ENCODE measurements at regions not wholly inside any gene's neighbourhood (a gene's known extent, or its start where the extent isn't known, plus 50 kb on each side); places are given as distances from the start of the nearest gene placed in this dataset.

DNA sequence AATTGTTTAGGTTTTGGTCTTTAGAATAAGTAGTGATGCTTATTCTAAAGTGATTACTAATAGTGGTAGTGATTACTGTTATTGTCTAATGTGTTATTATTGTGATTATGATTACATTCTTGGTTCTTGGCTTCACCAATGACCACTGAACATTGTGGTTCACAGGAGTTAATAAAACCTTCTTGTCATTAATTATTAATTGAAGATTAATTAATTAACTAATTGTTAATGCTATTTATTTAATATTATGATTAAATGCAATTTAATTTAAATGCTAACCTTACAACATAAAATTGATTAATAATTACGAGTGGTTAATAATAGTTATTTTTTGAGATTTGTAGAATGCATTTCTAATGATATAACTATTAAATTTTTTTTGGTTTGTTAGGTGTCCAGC lies 747.7 kb upstream of the POM121L12 start:
- intact Hi-C loops (cut with DNase I), result no loop called here
- DNase-seq, result no peak
- WGBS, 2 donors, result 88 to 90% methylated on average over 1 of the region's 1 CpG
- Histone ChIP-seq H3K27me3 (no peaks in the 10 kb centered on the region), H3K4me3 (no peak overlapping the region), H3K4me1 (no peaks in the 10 kb centered on the region), H3K36me3 (no peaks in the 10 kb centered on the region), H3K9me3 (no peaks in the 10 kb centered on the region), H3K27ac (no peak overlapping the region)
- no peak for TF ChIP-seq CTCF (IDR thresholded peaks at IDR 0.05)
- no peak for TF ChIP-seq POLR2A (IDR thresholded peaks at IDR 0.05)
- TF ChIP-seq POLR2AphosphoS5 (IDR thresholded peaks at IDR 0.05), result no peak
- TF ChIP-seq EP300 (IDR thresholded peaks at IDR 0.05), result no peak

GRCh38 chr7:52285689-52286088 lies 749.7 kb upstream of the POM121L12 start:
- H3K36me3 ChIP-seq, result no peaks in the 10 kb centered on the region
- no peak overlapping the region for H3K27ac ChIP-seq
- no peaks in the 10 kb centered on the region for H3K4me1 ChIP-seq
- TF ChIP-seq CTCF (IDR thresholded peaks at IDR 0.05) (no peak), EP300 (IDR thresholded peaks at IDR 0.05) (no peak), POLR2A (IDR thresholded peaks at IDR 0.05) (no peak), POLR2AphosphoS5 (IDR thresholded peaks at IDR 0.05) (no peak)
- no peak overlapping the region for H3K4me3 ChIP-seq
- no peaks in the 10 kb centered on the region for H3K9me3 ChIP-seq
- no peak for DNase-seq
- intact Hi-C loops (cut with DNase I), result no loop called here
- H3K27me3 ChIP-seq, result no peaks in the 10 kb centered on the region
- 44 to 67% methylated on average over 2 of the region's 2 CpGs for WGBS, 2 donors

DNA sequence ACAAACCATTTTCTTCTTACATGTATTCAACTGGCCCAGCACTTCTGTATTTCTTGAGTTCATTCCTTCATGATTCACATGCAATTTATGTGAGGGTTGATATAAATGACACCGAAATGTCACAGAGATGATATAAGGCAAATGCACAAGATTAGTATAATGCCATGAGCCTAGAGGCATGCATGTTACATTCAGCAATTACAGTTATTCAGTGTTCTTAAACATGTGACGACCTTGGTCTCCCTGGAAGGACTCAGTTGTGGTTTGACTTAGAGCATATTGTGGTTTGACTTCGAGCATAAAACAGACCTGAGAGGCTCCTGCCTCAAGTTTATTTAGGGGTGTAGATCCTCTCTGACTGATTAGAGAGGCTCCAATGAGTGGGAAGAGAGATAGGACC lies 752.1 kb upstream of the POM121L12 start:
- H3K4me1 ChIP-seq, result no peaks in the 10 kb centered on the region
- no peak overlapping the region for H3K27ac ChIP-seq
- no peaks in the 10 kb centered on the region for H3K27me3 ChIP-seq
- no peak for DNase-seq
- WGBS, 2 donors, result 70 to 82% methylated on average over 3 of the region's 3 CpGs
- no peak overlapping the region for H3K4me3 ChIP-seq
- H3K9me3 ChIP-seq, result no peaks in the 10 kb centered on the region
- TF ChIP-seq EP300 (IDR thresholded peaks at IDR 0.05) (no peak), CTCF (IDR thresholded peaks at IDR 0.05) (no peak), POLR2AphosphoS5 (IDR thresholded peaks at IDR 0.05) (no peak), POLR2A (IDR thresholded peaks at IDR 0.05) (no peak)
- H3K36me3 ChIP-seq, result no peaks in the 10 kb centered on the region
- intact Hi-C loops (cut with DNase I), result no loop called here

- Histone ChIP-seq H3K36me3 (no peaks in the 10 kb centered on the region), H3K4me1 (no peaks in the 10 kb centered on the region), H3K9me3 (no peaks in the 10 kb centered on the region), H3K27me3 (no peaks in the 10 kb centered on the region), H3K4me3 (no peak overlapping the region), H3K27ac (no peak overlapping the region)
- no peak for DNase-seq
- intact Hi-C loops (cut with DNase I), result no loop called here
- WGBS, 2 donors, result 65 to 72% methylated on average over 60 of the region's 60 CpGs
- TF ChIP-seq POLR2A (IDR thresholded peaks at IDR 0.05) (no peak), CTCF (IDR thresholded peaks at IDR 0.05) (no peak)
Measured at GRCh38 chr7:52273685-52274610, 761.5 kb upstream of the POM121L12 start.

DNA sequence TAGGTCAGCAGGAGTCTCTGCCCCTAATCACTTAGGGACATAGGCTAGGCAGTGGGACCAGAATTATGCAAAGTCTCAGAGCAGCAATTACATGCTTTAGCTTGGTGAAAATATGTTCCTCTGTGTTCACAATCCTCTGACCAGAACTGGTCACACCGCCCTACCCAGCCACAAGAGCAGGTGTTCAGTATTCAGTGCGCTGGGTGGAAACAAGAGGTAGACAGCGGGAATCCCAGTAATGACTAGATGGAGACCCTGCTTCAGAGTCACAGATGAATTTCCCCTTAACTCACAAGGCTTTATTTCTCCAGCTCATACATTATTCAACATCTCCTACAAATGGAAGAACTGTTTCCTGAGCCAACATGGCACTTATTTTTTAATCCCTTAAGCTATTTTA lies 763.7 kb upstream of the POM121L12 start:
- no peaks in the 10 kb centered on the region for H3K4me1 ChIP-seq
- no peak overlapping the region for H3K4me3 ChIP-seq
- H3K36me3 ChIP-seq, result no peaks in the 10 kb centered on the region
- H3K9me3 ChIP-seq, result no peaks in the 10 kb centered on the region
- intact Hi-C loops (cut with DNase I), result no loop called here
- H3K27me3 ChIP-seq, result no peaks in the 10 kb centered on the region
- WGBS, 2 donors, result 44 to 76% methylated on average over 3 of the region's 3 CpGs
- TF ChIP-seq POLR2A (IDR thresholded peaks at IDR 0.05), result no peak
- TF ChIP-seq EP300 (IDR thresholded peaks at IDR 0.05), result no peak
- TF ChIP-seq CTCF (IDR thresholded peaks at IDR 0.05), result no peak
- no peak for TF ChIP-seq POLR2AphosphoS5 (IDR thresholded peaks at IDR 0.05)
- H3K27ac ChIP-seq, result no peak overlapping the region
- DNase-seq, result no peak

Measured in sigmoid colon (tissue), 6 donors.